ENCODE measurements at regions not wholly inside any gene's neighbourhood (a gene's known extent, or its start where the extent isn't known, plus 50 kb on each side); places are given as distances from the start of the nearest gene placed in this dataset.

- ChIA-PET CTCF (ENCODE audit: low intra/inter-chr PET ratio, low total read pairs) (no interaction called here), POLR2A (no interaction called here)
Measured at GRCh38 chr9:28320616-28321015, 747.3 kb upstream of the C9orf72 start.

GRCh38 chr9:28329323-28329722 lies 756.0 kb upstream of the C9orf72 start:
- Histone ChIP-seq H3K79me2 (ENCODE audit: insufficient read depth, low read length) (no peaks in the 10 kb centered on the region), H3K9me3 (ENCODE audit: low read length) (no peaks in the 10 kb centered on the region), H3K9ac (ENCODE audit: insufficient read depth, low read depth, low read length) (no peak overlapping the region), H3K4me3 (replicated peaks in 1 of 3; ENCODE audit: insufficient read depth in 1 of 3, low read depth in 2 of 3, low read length in 3 of 3) (no peak overlapping the region), H2AFZ (ENCODE audit: low read length) (no peak overlapping the region), H3K4me2 (ENCODE audit: low read depth, low read length) (no peak overlapping the region), H4K20me1 (ENCODE audit: insufficient read depth, low read length) (no peaks in the 10 kb centered on the region), H3K4me1 (ENCODE audit: insufficient read depth, low read length) (no peaks in the 10 kb centered on the region), H3K36me3 (replicated peaks in 1 of 2; ENCODE audit: control insufficient read depth in 1 of 2, insufficient read depth in 2 of 2, low read length in 2 of 2) (no peaks in the 10 kb centered on the region), H3K27ac (ENCODE audit: extremely low read length, insufficient read depth, low read length) (no peak overlapping the region), H3K27me3 (ENCODE audit: control insufficient read depth in 1 of 2, insufficient read depth in 2 of 2, low read length in 2 of 2) (no peaks in the 10 kb centered on the region)
- BruUV-seq (replicated peaks), result no TSS peak
- ChIA-PET POLR2A (no interaction called here), CTCF (ENCODE audit: low intra/inter-chr PET ratio, low total read pairs) (no interaction called here)
- in situ Hi-C loops (cut with HindIII; ENCODE audit: extremely low pct_ligation_motif_present, low pct_unique_long_range_greater_than_20kb) (no loop called here), intact Hi-C loops (cut with micrococcal nuclease; ENCODE audit: unreplicated experiment) (no loop called here)
- 7% methylated on average over 3 of the region's 3 CpGs for WGBS (ENCODE audit: low lambda C conversion rate)
- FAIRE-seq, result no peak
- TF ChIP-seq TBX2 (CRISPR knock-in tag; IDR thresholded peaks at IDR 0.05; ENCODE audit: borderline replicate concordance) (no peak), ZNF24 (IDR thresholded peaks at IDR 0.05) (no peak), ZFP36L1 (CRISPR knock-in tag; IDR thresholded peaks at IDR 0.05) (no peak), NFIB (CRISPR knock-in tag; IDR thresholded peaks at IDR 0.05; ENCODE audit: borderline replicate concordance) (no peak), CC2D1A (CRISPR knock-in tag; IDR thresholded peaks at IDR 0.05) (no peak), PAF1 (CRISPR knock-in tag; IDR thresholded peaks at IDR 0.05) (no peak), MYPOP (CRISPR knock-in tag; IDR thresholded peaks at IDR 0.05) (no peak), E2F5 (CRISPR knock-in tag; conservative IDR thresholded peaks at IDR 0.05) (no peak), SMAD1 (CRISPR knock-in tag; IDR thresholded peaks at IDR 0.05; ENCODE audit: borderline replicate concordance, low read depth) (no peak), PTBP1 (IDR thresholded peaks at IDR 0.05; ENCODE audit: low read depth, low read length, poor library complexity, severe bottlenecking) (no peak)
- DNase-seq (ENCODE audit: low spot score), result no peak
- no peak for ATAC-seq

More at GRCh38 chr9:28320616-28321015, 747.3 kb upstream of the C9orf72 start:
- H3K79me2 ChIP-seq (ENCODE audit: insufficient read depth, low read length), result no peaks in the 10 kb centered on the region
- H4K20me1 ChIP-seq (ENCODE audit: insufficient read depth, low read length), result no peaks in the 10 kb centered on the region
- ATAC-seq, result no peak
- H3K4me2 ChIP-seq (ENCODE audit: low read depth, low read length), result no peak overlapping the region
- intact Hi-C loops (cut with micrococcal nuclease; ENCODE audit: unreplicated experiment) (no loop called here), in situ Hi-C loops (cut with HindIII; ENCODE audit: extremely low pct_ligation_motif_present, low pct_unique_long_range_greater_than_20kb) (no loop called here)
- H3K9ac ChIP-seq (ENCODE audit: insufficient read depth, low read depth, low read length), result no peak overlapping the region
- no peaks in the 10 kb centered on the region for H3K9me3 ChIP-seq (ENCODE audit: low read length)
- H2AFZ ChIP-seq (ENCODE audit: low read length), result no peak overlapping the region
- no peak overlapping the region for H3K27ac ChIP-seq (ENCODE audit: extremely low read length, insufficient read depth, low read length)
- TF ChIP-seq ELF3 (CRISPR knock-in tag; IDR thresholded peaks at IDR 0.05), result no peak
- no peak for TF ChIP-seq MXD4 (CRISPR knock-in tag; IDR thresholded peaks at IDR 0.05)
- no peak for TF ChIP-seq REL (CRISPR knock-in tag; conservative IDR thresholded peaks at IDR 0.05)
- TF ChIP-seq THAP9 (CRISPR knock-in tag; IDR thresholded peaks at IDR 0.05; ENCODE audit: borderline replicate concordance), result no peak
- no peaks in the 10 kb centered on the region for H3K27me3 ChIP-seq (ENCODE audit: control insufficient read depth in 1 of 2, insufficient read depth in 2 of 2, low read length in 2 of 2)
- FAIRE-seq, result no peak
- H3K4me1 ChIP-seq (ENCODE audit: insufficient read depth, low read length), result no peaks in the 10 kb centered on the region
- 0% methylated on average over 5 of the region's 5 CpGs for WGBS (ENCODE audit: low lambda C conversion rate)
- no TSS peak for BruUV-seq (replicated peaks)
- H3K4me3 ChIP-seq (replicated peaks in 1 of 3; ENCODE audit: insufficient read depth in 1 of 3, low read depth in 2 of 3, low read length in 3 of 3), result no peak overlapping the region
- no peaks in the 10 kb centered on the region for H3K36me3 ChIP-seq (replicated peaks in 1 of 2; ENCODE audit: control insufficient read depth in 1 of 2, insufficient read depth in 2 of 2, low read length in 2 of 2)
- no peak for DNase-seq (ENCODE audit: low spot score)
